GM18508 (cell line): ENCODE measurements at regions not wholly inside any gene's neighbourhood (a gene's known extent, or its start where the extent isn't known, plus 50 kb on each side); places are given as distances from the start of the nearest gene placed in this dataset.
"Not testable (repeated sequence)": the region's sequence is repeated elsewhere in the genome, so short reads cannot be mapped to it uniquely, and the experiment has no call there.

Experiments
- ATAC-seq: cut with Tn5 transposase; IDR thresholded peaks from one replicate; pipeline ENCODE4 v1.9.1; 2021; ENCODE audit warnings: moderate number of reproducible peaks; ENCODE audit not compliant: insufficient read depth, unreplicated experiment

- ATAC-seq = no peak
These were observed 127.9 kb upstream of the AMOT start for GRCh38 chrX:112968351-112969133.

- ATAC-seq = no peak
These were observed 127.3 kb upstream of the AMOT start for GRCh38 chrX:112967903-112968302.

GRCh38 chrX:112967341-112967740, 126.7 kb upstream of the AMOT start:
- no peak for ATAC-seq

GRCh38 chrX:112961981-112962380, 121.3 kb upstream of the AMOT start:
- no peak for ATAC-seq

GRCh38 chrX:112947981-112948615, 107.5 kb upstream of the AMOT start:
- no peak for ATAC-seq

- ATAC-seq = no peak
These were observed 105.6 kb upstream of the AMOT start for GRCh38 chrX:112946227-112946626.

GRCh38 chrX:112945826-112946225, 105.2 kb upstream of the AMOT start:
- ATAC-seq = no peak

DNA sequence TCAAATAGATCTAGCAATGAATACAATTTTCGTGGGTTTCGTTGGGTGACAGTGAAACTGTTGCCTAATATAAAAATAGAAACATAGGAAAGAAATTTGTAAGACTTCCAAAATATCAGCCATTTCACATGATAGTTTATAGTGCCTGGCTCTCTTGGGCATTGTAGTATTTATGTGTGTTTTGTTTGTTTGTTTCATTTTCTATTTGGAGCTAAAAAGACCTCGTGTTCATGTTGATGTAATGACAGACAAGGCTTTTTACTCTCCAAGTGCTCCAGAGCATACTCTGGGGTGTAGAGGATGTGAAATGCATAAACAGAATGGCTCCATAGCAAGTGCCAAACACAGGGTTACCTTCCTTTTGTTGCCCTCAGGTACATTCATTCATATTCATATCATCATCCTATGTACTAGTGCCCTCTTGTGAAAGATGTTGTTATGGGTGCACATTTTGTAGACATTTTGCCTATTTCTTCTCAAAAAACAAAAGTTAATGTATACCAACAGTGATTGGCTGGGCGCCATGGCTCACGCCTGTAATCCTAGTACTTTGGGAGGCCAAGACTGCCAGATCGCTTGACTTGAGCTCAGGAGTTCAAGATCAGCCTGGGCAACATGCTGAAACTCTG, 100.7 kb upstream of the AMOT start:
- ATAC-seq = peak; percentile 85

DNA sequence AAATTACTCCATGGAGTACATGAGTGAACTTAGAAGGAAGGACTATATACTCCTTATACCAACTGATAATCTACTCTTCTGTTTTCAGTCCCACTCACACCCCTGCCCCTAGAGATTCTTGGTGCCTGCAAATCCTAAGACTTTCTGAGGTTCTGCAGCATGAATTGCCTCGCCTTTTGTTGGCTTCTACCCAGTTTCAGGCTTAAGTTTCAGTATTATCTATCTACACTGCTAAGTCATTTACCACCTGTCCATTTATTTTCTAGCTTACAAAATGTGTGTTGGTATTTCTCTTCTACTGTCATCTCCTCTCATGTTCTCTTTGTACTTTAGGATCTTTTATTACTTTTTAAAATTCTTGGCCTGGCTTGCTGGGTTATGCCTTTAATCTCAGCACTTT, 94.4 kb upstream of the AMOT start:
- ATAC-seq = no peak

DNA sequence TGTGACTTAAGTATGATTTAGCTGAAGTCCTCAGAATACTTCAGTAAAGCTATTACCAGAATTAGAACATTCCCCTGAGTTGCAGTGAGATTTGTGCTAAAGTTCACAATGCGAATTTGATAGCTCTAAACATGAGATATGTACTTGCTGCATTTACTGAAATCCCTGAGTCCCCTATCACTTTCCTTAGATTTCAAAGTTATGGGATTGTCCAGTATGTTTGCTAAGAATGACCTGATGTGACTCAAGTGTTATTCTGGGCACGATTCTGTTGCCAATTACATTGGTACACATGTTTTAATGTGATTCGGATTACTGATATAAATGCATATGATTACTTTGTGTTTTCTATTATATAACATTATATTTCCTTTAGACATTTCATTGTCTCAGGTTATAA, 91.3 kb upstream of the AMOT start:
- ATAC-seq = no peak

- no peak for ATAC-seq
These were observed 90.8 kb upstream of the AMOT start for GRCh38 chrX:112931478-112931877.

DNA sequence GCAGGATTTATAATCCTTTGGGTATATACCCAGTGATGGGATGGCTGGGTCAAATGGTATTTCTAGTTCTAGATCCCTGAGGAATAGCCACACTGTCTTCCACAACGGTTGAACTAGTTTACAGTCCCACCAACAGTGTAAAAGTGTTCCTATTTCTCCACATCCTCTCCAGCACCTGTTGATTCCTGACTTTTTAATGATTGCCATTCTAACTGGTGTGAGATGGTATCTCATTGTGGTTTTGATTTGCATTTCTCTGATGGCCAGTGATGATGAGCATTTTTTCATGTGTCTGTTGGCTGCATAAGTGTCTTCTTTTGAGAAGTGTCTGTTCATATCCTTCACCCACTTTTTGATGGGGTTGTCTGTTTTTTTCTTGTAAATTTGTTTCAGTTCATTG, 82.8 kb upstream of the AMOT start:
- not testable (repeated sequence) for ATAC-seq

DNA sequence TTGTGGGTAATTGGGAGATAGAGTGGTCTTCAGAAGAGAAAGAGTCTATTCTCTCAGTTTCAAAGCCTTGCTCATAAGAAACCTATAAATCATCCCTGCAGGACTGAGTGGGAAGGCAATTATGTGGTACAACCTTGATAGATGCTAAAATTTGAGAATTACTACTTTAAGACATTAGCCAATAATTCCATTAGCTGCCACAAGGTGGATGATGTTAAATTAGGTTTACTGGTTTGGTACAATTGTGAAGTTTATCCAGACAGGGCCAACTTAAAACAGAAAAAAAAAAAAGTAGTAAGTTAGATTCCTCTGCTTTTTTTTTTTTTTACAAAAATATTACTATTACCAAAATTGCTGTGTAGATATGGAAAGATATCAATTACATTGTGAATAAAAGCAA, 73.2 kb upstream of the AMOT start:
- ATAC-seq = no peak

- no peak for ATAC-seq
These were observed 69.8 kb upstream of the AMOT start for GRCh38 chrX:112910418-112910817.

DNA sequence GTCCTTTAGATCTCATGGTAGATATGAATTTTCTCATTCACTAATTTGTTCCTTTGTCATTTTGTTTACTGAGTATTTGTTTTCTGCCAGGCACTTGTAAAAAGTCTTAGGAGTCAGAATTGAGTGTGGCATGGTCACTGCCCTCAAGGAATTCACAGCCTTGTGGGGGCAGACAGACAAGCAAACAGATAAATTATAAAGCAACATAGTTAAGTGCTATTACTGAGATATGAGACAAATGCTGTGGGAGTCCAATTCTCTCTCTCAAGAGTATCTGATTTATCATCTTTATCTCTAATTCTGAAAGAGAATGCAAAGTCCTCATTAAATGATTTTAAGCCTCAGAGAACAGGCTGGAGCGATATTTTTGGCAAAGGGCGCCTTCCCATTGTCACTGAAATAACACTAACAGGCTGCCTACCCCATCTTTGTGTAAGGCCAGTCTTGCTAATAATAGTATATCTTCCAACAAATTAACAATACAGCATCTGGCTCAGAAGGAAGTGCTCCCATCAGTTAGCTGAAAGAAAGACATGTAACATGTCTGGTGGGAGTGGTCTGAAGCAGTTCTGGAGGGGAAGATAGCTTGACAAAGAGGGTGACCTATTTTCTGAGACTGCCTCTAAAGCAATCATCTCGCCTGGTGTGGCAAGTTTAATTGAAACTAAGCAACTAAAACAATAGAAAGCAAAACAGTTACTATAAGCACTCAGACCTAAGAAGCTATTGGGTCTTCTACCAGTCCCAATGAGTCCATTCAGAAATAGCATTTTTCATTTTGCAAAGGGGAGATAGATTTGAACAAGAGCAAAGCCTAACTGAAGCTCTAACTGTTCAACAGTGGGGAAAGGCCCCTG, 61.5 kb upstream of the AMOT start:
- no peak for ATAC-seq

- ATAC-seq = no peak
These were observed 55.4 kb upstream of the AMOT start for GRCh38 chrX:112896051-112896450.
